ENCODE measurements at regions not wholly inside any gene's neighbourhood (a gene's known extent, or its start where the extent isn't known, plus 50 kb on each side); places are given as distances from the start of the nearest gene placed in this dataset.

- Mint-ChIP-seq H3K27ac (no peak overlapping the region), H3K27me3 (peaks cover 41% of the 10 kb centered on the region), H3K36me3 (peaks cover 9% of the 10 kb centered on the region), H3K9me3 (ENCODE audit: low read depth) (peaks cover 5% of the 10 kb centered on the region), H3K4me3 (no peak overlapping the region), H3K4me1 (peaks cover 37% of the 10 kb centered on the region)
- CTCF ChIA-PET, result no interaction called here
- no peak for ATAC-seq
- no peak for DNase-seq
Observed at GRCh38 chr9:89982016-89982415, 377.2 kb downstream of the GADD45G start.

DNA sequence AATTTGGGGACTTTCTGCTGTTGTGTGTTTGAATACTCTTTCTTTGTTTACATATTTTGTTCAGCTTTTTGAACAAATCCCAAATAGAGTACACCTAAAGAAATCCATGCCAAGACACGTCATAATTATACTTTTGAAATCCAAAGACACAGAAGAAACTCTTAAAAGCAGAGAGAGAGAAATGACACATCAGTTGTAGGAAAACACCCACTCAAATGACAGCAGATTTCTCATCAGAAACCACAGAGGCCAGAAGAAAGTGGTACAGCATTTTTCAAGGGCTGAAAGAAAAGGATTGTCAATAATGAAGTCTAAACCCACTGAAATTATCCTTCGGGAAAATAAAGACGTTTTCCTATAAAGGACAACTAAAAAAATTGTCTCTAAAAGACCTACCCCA lies 378.6 kb downstream of the GADD45G start:
- Mint-ChIP-seq H3K4me3 (no peak overlapping the region), H3K9me3 (ENCODE audit: low read depth) (peaks cover 5% of the 10 kb centered on the region), H3K27ac (no peak overlapping the region), H3K36me3 (peaks cover 9% of the 10 kb centered on the region), H3K27me3 (peaks cover 42% of the 10 kb centered on the region), H3K4me1 (peaks cover 38% of the 10 kb centered on the region)
- DNase-seq, result no peak
- CTCF ChIA-PET, result interaction anchor here (1.3 to 1.5 kb wide), 2 partner anchors 33 to 47 kb away, joined by 3 read pairs; no protein-coding TSS in a partner anchor
- ATAC-seq, result no peak

- no peak for ATAC-seq
- Mint-ChIP-seq H3K4me1 (peaks cover 43% of the 10 kb centered on the region), H3K27me3 (peaks cover 34% of the 10 kb centered on the region), H3K27ac (peak overlapping the region; percentile 32), H3K36me3 (peaks cover 9% of the 10 kb centered on the region), H3K9me3 (ENCODE audit: low read depth) (peaks cover 5% of the 10 kb centered on the region), H3K4me3 (no peak overlapping the region)
- CTCF ChIA-PET, result interaction anchor here (0.9 to 1.5 kb wide), 3 partner anchors 34 to 384 kb away, joined by 3 read pairs; no protein-coding TSS in a partner anchor
- DNase-seq, result no peak
Observed at GRCh38 chr9:89984214-89984613, 379.4 kb downstream of the GADD45G start.

DNA sequence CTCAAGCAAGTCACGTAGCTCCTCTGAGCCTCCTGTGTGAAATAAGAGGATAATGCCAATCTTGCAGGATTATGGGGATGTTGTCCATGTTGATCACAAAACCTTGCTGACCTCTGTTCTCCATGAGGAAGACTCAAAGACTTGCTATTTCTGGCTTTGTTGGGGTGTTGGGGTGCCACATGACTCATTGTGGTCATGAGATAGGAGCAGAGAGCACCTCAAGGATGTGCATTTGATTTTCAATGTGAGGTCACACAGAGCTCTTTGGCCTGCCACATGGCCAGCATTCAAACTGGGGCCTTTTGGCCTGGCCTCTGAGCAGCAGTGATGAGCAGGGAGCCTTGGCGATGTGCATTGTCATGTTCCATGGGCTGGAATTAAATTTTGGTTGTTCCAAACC lies 380.3 kb downstream of the GADD45G start:
- Mint-ChIP-seq H3K27me3 (peaks cover 27% of the 10 kb centered on the region), H3K4me1 (peaks cover 43% of the 10 kb centered on the region), H3K4me3 (no peak overlapping the region), H3K9me3 (ENCODE audit: low read depth) (peaks cover 5% of the 10 kb centered on the region), H3K36me3 (peaks cover 9% of the 10 kb centered on the region), H3K27ac (no peak overlapping the region)
- CTCF ChIA-PET, result interaction anchor here (0.9 to 1.5 kb wide), 3 partner anchors 49 to 385 kb away, joined by 3 read pairs; no protein-coding TSS in a partner anchor
- ATAC-seq, result peak; percentile 53
- peak; percentile 47 for DNase-seq

DNA sequence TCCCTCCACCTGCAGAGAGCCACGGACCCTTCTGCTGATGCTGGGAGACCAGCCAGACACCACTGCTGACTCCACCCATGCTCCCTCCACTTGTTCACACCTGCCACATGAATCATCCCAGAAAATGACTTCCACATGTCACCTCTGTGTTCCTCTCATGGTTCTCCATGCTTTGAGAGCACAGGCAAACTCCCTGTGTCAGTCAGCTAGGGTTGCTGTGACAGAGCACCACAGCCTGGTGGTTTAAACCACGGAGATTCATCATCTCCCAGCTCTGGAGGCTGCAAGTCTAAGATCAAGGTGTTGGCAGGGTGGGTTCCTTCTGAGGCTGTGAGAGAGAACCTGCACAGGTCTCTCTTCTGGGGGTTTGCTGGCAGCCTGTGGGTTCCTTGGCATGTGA lies 381.4 kb downstream of the GADD45G start:
- H3K4me1 Mint-ChIP-seq, result peaks cover 43% of the 10 kb centered on the region
- peaks cover 21% of the 10 kb centered on the region for H3K27me3 Mint-ChIP-seq
- CTCF ChIA-PET, result interaction anchor here (1.2 kb wide), 1 partner anchor 13 kb away, joined by 3 read pairs; no protein-coding TSS in a partner anchor
- ATAC-seq, result no peak
- H3K36me3 Mint-ChIP-seq, result peaks cover 9% of the 10 kb centered on the region
- no peak overlapping the region for H3K27ac Mint-ChIP-seq
- peak; percentile 50 for DNase-seq
- no peak overlapping the region for H3K4me3 Mint-ChIP-seq
- H3K9me3 Mint-ChIP-seq (ENCODE audit: low read depth), result peaks cover 5% of the 10 kb centered on the region

- Mint-ChIP-seq H3K4me1 (peaks cover 35% of the 10 kb centered on the region), H3K27me3 (peaks cover 16% of the 10 kb centered on the region), H3K4me3 (no peak overlapping the region), H3K36me3 (peaks cover 3% of the 10 kb centered on the region), H3K27ac (no peak overlapping the region), H3K9me3 (ENCODE audit: low read depth) (no peaks in the 10 kb centered on the region)
- CTCF ChIA-PET, result interaction anchor here (1.4 kb wide), 1 partner anchor 31 kb away, joined by 3 read pairs; no protein-coding TSS in a partner anchor
- ATAC-seq (no peak), DNase-seq (no peak)
Observed at GRCh38 chr9:89988458-89988857, 383.6 kb downstream of the GADD45G start.

DNA sequence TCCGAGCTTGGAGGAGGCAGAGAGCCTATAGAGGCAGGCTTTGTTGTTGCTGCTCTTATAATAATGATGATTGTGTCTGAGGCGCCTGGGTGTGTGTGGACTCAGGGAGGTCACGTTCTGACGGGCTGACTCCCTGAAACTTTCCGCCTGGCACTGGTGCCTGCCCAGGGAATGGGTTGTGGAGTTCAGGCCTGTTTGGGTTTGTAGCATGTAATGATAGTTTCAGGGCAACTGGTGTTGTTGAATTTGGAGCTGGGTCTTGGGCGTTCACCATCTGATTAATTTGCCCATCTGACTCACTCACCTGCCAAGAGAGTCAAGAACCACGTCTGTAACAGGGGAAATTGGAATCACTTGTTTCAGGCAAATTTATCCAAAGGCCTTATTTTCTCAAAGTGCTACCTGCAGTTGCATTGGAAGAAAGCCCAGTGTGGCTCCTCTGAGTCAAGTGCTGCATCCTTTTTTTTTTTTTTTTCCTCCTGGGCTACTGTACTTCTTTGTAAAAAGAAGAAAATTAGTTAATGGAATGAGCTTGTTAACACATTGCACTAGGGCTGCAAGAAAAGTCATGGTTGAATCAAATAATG lies 386.5 kb downstream of the GADD45G start:
- ATAC-seq, result no peak
- Mint-ChIP-seq H3K27me3 (peaks cover 16% of the 10 kb centered on the region), H3K4me3 (no peak overlapping the region), H3K9me3 (ENCODE audit: low read depth) (no peaks in the 10 kb centered on the region), H3K27ac (no peak overlapping the region), H3K36me3 (no peaks in the 10 kb centered on the region), H3K4me1 (peaks cover 7% of the 10 kb centered on the region)
- no peak for DNase-seq
- CTCF ChIA-PET, result interaction anchor here (0.9 kb wide), 1 partner anchor 389 kb away, joined by 3 read pairs; no protein-coding TSS in a partner anchor

- ATAC-seq, result no peak
- DNase-seq, result no peak
- Mint-ChIP-seq H3K27ac (no peak overlapping the region), H3K4me1 (peaks cover 6% of the 10 kb centered on the region), H3K36me3 (no peaks in the 10 kb centered on the region), H3K4me3 (no peak overlapping the region), H3K27me3 (peaks cover 10% of the 10 kb centered on the region), H3K9me3 (ENCODE audit: low read depth) (no peaks in the 10 kb centered on the region)
- CTCF ChIA-PET, result no interaction called here
Observed at GRCh38 chr9:89992326-89993198, 387.8 kb downstream of the GADD45G start.

- Mint-ChIP-seq H3K4me3 (no peak overlapping the region), H3K27ac (no peak overlapping the region), H3K4me1 (peaks cover 6% of the 10 kb centered on the region), H3K36me3 (no peaks in the 10 kb centered on the region), H3K9me3 (ENCODE audit: low read depth) (no peaks in the 10 kb centered on the region), H3K27me3 (peaks cover 7% of the 10 kb centered on the region)
- ATAC-seq, result no peak
- DNase-seq, result no peak
- CTCF ChIA-PET, result interaction anchor here (1.0 kb wide), 1 partner anchor 24 kb away, joined by 3 read pairs; no protein-coding TSS in a partner anchor
Observed at GRCh38 chr9:89993678-89994630, 389.1 kb downstream of the GADD45G start.

DNA sequence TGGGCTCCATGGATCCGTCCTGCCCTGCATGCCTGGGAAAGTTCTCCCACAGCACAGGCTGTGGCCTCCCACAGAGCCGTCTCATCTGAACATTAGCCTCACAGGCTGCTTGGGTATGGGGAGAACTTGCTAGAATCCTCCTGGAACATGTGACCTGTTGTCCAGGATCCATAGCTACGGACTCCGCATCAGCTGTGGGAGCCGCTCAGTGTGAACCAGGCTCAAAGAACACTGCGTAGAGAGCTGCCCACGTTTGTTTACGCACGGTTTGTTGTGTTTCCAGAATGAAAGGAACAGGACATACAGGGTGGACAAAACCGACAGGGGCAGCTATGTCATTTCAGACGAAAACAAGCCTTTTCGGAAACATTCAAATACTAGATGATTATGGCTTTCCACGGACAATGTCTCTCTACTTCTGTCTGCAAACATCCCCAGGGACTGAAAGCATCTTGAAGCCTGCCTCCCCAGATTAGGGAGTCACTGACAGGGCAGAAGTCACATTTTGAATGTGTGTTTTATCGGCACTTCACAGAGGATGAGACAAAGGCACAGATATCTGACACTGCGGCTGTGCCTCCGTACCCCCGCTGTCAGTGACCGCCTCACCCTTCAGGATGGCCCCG lies 390.3 kb downstream of the GADD45G start:
- Mint-ChIP-seq H3K27ac (no peak overlapping the region), H3K36me3 (no peaks in the 10 kb centered on the region), H3K4me3 (no peak overlapping the region), H3K4me1 (peaks cover 16% of the 10 kb centered on the region), H3K9me3 (ENCODE audit: low read depth) (no peaks in the 10 kb centered on the region), H3K27me3 (peaks cover 11% of the 10 kb centered on the region)
- CTCF ChIA-PET, result interaction anchor here (0.8 to 1.1 kb wide), 2 partner anchors 392 to 397 kb away, joined by 3 read pairs; no protein-coding TSS in a partner anchor
- ATAC-seq (no peak), DNase-seq (no peak)

DNA sequence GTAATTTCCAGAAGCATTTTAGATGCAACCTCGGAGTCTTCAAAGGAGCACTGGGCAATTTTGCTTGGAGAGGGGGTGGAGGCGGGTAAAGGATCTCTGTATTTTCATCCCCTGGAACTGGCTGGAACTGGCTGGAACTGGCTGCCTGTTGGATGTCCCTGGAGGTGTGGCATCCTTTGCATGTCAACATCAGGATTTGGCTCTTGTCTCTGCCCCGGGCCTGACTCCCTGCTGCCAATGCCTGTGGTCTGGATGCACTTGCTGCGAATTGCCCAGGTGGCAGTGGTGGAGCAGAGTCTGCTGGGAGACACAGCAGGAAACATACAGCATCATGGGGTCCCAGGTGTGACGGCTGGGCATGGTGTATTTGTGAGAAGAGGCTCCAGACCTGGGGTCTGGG lies 391.3 kb downstream of the GADD45G start:
- H3K27me3 Mint-ChIP-seq, result peaks cover 21% of the 10 kb centered on the region
- H3K4me1 Mint-ChIP-seq, result peaks cover 26% of the 10 kb centered on the region
- ATAC-seq (no peak), DNase-seq (no peak)
- H3K36me3 Mint-ChIP-seq, result no peaks in the 10 kb centered on the region
- no peaks in the 10 kb centered on the region for H3K9me3 Mint-ChIP-seq (ENCODE audit: low read depth)
- H3K4me3 Mint-ChIP-seq, result no peak overlapping the region
- CTCF ChIA-PET, result interaction anchor here (1.1 kb wide), 1 partner anchor 393 kb away, joined by 3 read pairs; no protein-coding TSS in a partner anchor
- H3K27ac Mint-ChIP-seq, result no peak overlapping the region

- H3K27ac Mint-ChIP-seq, result no peak overlapping the region
- DNase-seq, result peak; percentile 50
- no peak for ATAC-seq
- peaks cover 19% of the 10 kb centered on the region for H3K27me3 Mint-ChIP-seq
- H3K4me1 Mint-ChIP-seq, result peaks cover 26% of the 10 kb centered on the region
- H3K9me3 Mint-ChIP-seq (ENCODE audit: low read depth), result no peaks in the 10 kb centered on the region
- no peaks in the 10 kb centered on the region for H3K36me3 Mint-ChIP-seq
- no peak overlapping the region for H3K4me3 Mint-ChIP-seq
- CTCF ChIA-PET, result no interaction called here
Observed at GRCh38 chr9:89996773-89997172, 392.0 kb downstream of the GADD45G start.
